GM12873 (cell line): ENCODE measurements at regions not wholly inside any gene's neighbourhood (a gene's known extent, or its start where the extent isn't known, plus 50 kb on each side); places are given as distances from the start of the nearest gene placed in this dataset.

Experiments
- TF ChIP-seq, protein P1 (sequence below): IDR thresholded peaks from 2 replicates; pipeline ENCODE4 v1.5.1; 2012; ENCODE audit warnings: low read depth, mild to moderate bottlenecking, moderate library complexity, low read length, control low read depth; ENCODE audit not compliant: insufficient read depth; ENCODE audit errors: missing control alignments

- TF ChIP-seq, protein P1, sequence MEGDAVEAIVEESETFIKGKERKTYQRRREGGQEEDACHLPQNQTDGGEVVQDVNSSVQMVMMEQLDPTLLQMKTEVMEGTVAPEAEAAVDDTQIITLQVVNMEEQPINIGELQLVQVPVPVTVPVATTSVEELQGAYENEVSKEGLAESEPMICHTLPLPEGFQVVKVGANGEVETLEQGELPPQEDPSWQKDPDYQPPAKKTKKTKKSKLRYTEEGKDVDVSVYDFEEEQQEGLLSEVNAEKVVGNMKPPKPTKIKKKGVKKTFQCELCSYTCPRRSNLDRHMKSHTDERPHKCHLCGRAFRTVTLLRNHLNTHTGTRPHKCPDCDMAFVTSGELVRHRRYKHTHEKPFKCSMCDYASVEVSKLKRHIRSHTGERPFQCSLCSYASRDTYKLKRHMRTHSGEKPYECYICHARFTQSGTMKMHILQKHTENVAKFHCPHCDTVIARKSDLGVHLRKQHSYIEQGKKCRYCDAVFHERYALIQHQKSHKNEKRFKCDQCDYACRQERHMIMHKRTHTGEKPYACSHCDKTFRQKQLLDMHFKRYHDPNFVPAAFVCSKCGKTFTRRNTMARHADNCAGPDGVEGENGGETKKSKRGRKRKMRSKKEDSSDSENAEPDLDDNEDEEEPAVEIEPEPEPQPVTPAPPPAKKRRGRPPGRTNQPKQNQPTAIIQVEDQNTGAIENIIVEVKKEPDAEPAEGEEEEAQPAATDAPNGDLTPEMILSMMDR = no peak
Measured at GRCh38 chr12:76652402-76652801, 92.8 kb upstream of the OSBPL8 start.

- TF ChIP-seq, protein P1 = no peak
Measured at GRCh38 chr12:76653342-76653741, 93.8 kb upstream of the OSBPL8 start.

GRCh38 chr12:76664731-76665130 lies 99.2 kb upstream of the ZDHHC17 start:
- TF ChIP-seq, protein P1 = no peak

DNA sequence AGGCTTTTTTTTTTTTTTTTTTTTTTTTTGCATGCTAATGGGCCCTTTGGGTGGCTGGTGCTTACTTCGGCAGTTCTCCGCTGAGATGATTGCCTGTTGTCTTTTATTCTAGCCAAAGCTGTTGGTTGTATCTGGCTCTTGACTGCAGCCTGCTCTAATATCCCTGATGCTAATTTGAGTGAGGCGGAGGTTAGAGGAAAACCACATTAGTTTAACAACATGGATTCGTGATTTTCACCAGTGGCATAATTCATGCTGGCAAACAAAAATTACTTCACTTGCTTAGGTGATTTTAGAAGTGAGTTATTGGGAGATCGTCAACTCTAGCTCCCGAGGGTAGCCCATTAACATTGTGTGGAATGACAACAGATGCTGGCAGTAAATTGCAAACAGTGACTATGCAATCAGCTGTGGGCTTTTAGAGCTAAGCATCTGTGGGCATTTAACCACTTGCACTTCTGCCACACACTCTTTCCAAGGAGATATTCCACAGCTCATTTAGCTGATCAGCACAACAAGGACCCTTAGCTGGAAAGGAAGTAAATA lies 97.6 kb upstream of the ZDHHC17 start:
- TF ChIP-seq, protein P1 = no peak

DNA sequence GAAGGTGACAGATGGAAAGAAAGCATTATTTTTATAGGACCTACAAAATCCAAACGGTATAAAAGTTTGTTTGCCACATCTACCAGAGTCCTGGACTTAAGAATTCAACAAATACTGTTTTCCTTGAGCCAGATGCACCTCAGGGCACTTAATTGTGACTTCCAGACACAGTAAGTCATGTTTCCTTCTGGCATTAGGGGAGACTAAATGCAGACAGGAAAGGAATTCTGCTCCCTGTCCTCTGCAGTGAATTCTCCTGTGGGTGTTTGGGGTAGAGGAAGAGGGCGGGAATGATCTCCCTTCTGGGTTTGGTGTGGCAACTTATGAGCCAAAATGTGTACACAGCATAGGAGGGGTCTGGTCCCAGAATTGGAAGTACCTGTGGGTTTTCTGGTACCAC lies 93.9 kb upstream of the ZDHHC17 start:
- TF ChIP-seq, protein P1 = no peak

- TF ChIP-seq, protein P1 = no peak
Measured at GRCh38 chr12:76670776-76671175, 93.1 kb upstream of the ZDHHC17 start.

DNA sequence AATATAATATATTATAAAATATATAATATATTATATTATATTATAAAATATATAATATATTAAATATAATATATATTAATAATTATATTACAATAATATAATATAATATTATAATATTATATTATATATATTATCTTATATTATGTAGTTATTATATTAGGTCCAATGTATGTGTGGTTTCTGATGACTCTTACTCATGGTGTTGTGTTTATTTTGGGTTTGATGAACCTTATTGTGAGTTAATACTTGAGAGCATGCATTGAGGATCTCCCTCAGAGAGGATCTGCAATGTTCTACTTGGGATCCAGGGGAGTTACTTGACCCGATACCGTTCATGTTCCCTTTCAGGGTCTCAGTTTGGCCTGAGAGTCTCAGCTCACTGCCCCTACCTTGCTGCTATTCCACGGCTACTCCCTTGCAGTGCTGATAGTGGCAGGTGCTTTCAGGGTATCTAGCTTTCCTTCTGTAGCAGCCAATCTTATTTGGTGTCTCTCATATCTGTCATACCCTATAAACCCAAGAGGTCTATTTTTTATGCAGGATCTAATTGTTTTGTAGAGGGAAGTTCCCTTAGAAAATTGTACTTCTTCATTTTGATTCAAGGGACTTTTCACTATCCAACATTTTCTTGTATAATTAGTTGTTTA lies 89.1 kb upstream of the ZDHHC17 start:
- TF ChIP-seq, protein P1 = no peak
